Keratinocyte (primary cell): ENCODE measurements at regions not wholly inside any gene's neighbourhood (a gene's known extent, or its start where the extent isn't known, plus 50 kb on each side); places are given as distances from the start of the nearest gene placed in this dataset.

Experiments
- DNase-seq: peaks from one replicate; pipeline ENCODE4 v3.0.0-alpha.2; 2011; ENCODE audit warnings: low read depth, missing footprints, low spot score
- FAIRE-seq: peaks from 2 replicates; lab custom pipeline; 2011; peaks lifted over from hg19 to GRCh38; lab: Jason Lieb, UNC
- H2AFZ ChIP-seq: 2 replicates; pipeline ENCODE4 v1.6.0; 2012; ENCODE audit warnings: low read length, control low read depth, inconsistent platforms; ENCODE audit not compliant: control insufficient read depth
- H3K27ac ChIP-seq: 2 replicates; pipeline ENCODE4 v1.5.1; 2011; ENCODE audit warnings: low read length; ENCODE audit not compliant: control insufficient read depth, insufficient read depth
- H3K27me3 ChIP-seq: 3 replicates; pipeline ENCODE4 v1.6.0; 2011; ENCODE audit warnings: low read length; ENCODE audit not compliant: control insufficient read depth, insufficient read depth; ENCODE audit errors: extremely low read depth
- H3K36me3 ChIP-seq, 2 experiments: 2 replicates in 1 of 2; 3 replicates in 1 of 2; pipeline ENCODE4 v1.5.1; 2011; ENCODE audit warnings: low read length in 2 of 2, mild to moderate bottlenecking in 1 of 2; ENCODE audit not compliant: control insufficient read depth in 2 of 2, insufficient read depth in 2 of 2; ENCODE audit errors: extremely low read depth in 1 of 2
- H3K4me1 ChIP-seq: 3 replicates; pipeline ENCODE4 v1.5.1; 2011; ENCODE audit warnings: low read length; ENCODE audit not compliant: control insufficient read depth, insufficient read depth; ENCODE audit errors: extremely low read depth
- H3K4me2 ChIP-seq: 3 replicates; pipeline ENCODE4 v1.6.0; 2011; ENCODE audit warnings: low read depth, low read length; ENCODE audit not compliant: control insufficient read depth, insufficient read depth; ENCODE audit errors: extremely low read depth
- H3K4me3 ChIP-seq, 3 experiments: fragments of 200-600 bp in 1 of 3; sonication (generic) in 1 of 3; 2 replicates in 2 of 3; 3 replicates in 1 of 3; pipeline ENCODE4 v1.5.1; 2011 to 2016; ENCODE audit warnings: low read length in 3 of 3, mild to moderate bottlenecking in 3 of 3, control low read depth in 2 of 3, inconsistent platforms in 1 of 3, low read depth in 1 of 3, mixed read lengths in 1 of 3, mixed run types in 1 of 3, moderate library complexity in 1 of 3; ENCODE audit not compliant: control insufficient read depth in 2 of 3, insufficient read depth in 2 of 3; ENCODE audit errors: extremely low read depth in 1 of 3
- H3K79me2 ChIP-seq: 2 replicates; pipeline ENCODE4 v1.6.0; 2012; ENCODE audit warnings: low read length; ENCODE audit not compliant: control insufficient read depth, insufficient read depth
- H3K9ac ChIP-seq: 3 replicates; pipeline ENCODE4 v1.6.0; 2011; ENCODE audit warnings: low read length; ENCODE audit not compliant: control insufficient read depth, insufficient read depth; ENCODE audit errors: extremely low read depth
- H3K9me1 ChIP-seq: 3 replicates; pipeline ENCODE4 v1.6.0; 2011; ENCODE audit warnings: low read length; ENCODE audit not compliant: control insufficient read depth, insufficient read depth; ENCODE audit errors: extremely low read depth
- H3K9me3 ChIP-seq: 2 replicates; pipeline ENCODE4 v1.5.1; 2012; ENCODE audit warnings: low read depth, low read length; ENCODE audit not compliant: control insufficient read depth
- H4K20me1 ChIP-seq: 3 replicates; pipeline ENCODE4 v1.6.0; 2011; ENCODE audit warnings: low read length; ENCODE audit not compliant: control insufficient read depth, insufficient read depth; ENCODE audit errors: extremely low read depth
- CTCF ChIP-seq, 3 experiments: IDR thresholded peaks in 1 of 3; conservative IDR thresholded peaks in 1 of 3; optimal IDR thresholded peaks in 1 of 3; 2 replicates in 2 of 3; 3 replicates in 1 of 3; pipeline versions ENCODE3 to v1.5.1; 2011; ENCODE audit warnings: low read length in 3 of 3, mild to moderate bottlenecking in 3 of 3, moderate library complexity in 2 of 3, control low read depth in 1 of 3, inconsistent platforms in 1 of 3; ENCODE audit not compliant: insufficient read depth in 2 of 3; ENCODE audit errors: extremely low read depth in 1 of 3
- EZH2 ChIP-seq: IDR thresholded peaks from one replicate; pipeline ENCODE4 v1.6.1; 2012; ENCODE audit warnings: inconsistent platforms, mild to moderate bottlenecking, low read length, moderate library complexity
- dilution Hi-C: fragments of 300-500 bp; cut with MboI; formaldehyde crosslinking; loops from one replicate; pipeline ENCODE4 v1.7.0; 2020; ENCODE audit warnings: low sequenced_read_pairs; ENCODE audit not compliant: extremely low pct_ligation_motif_present

DNA sequence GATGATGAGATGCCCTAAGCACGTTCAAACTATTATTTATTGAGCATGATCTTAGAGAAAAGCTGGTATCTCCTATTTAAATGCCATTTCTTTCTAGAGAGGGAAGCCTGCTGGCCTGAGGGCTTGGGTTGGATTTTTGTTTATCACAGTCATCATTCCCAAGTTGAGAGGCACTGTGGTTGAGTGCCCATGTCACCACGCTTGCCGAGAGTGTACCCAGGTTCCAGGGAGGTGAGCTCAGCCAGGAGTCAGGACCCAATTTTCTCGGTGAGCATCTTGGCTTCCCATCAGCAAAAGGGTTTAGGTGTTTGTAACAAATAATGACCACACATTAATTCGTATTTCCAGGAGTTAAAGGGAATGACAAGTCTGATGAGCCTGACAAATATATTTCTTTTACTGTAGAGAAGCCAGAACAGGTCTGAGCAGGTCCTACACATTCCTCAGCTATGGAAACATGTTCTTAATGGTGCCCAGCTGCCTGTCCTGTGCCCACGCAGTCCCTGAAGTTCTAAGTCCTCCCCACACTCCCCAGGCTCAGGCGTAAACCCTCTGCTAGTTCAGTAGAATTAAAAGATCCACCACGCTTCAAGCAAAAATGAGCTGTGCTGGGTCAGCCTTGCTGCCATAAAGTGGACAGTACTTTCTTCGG is 258.9 kb upstream of the IRX2 start:
- dilution Hi-C loops = no loop called here
- no peaks in the 10 kb centered on the region for H3K9me1 ChIP-seq
- H3K36me3 ChIP-seq = no peaks in the 10 kb centered on the region
- no peaks in the 10 kb centered on the region for H4K20me1 ChIP-seq
- no peak for TF ChIP-seq EZH2
- no peak for TF ChIP-seq CTCF (optimal IDR thresholded peaks at IDR 0.05 in 1 of 3, IDR thresholded peaks at IDR 0.05 in 1 of 3, conservative IDR thresholded peaks at IDR 0.05 in 1 of 3; ENCODE audit: extremely low read depth in 1 of 3, insufficient read depth in 2 of 3, low read length in 3 of 3)
- H3K9me3 ChIP-seq = no peaks in the 10 kb centered on the region
- peak overlapping the region; percentile 30 for H2AFZ ChIP-seq
- H3K9ac ChIP-seq = no peak overlapping the region
- no peak overlapping the region for H3K4me3 ChIP-seq
- no peaks in the 10 kb centered on the region for H3K27me3 ChIP-seq
- no peak overlapping the region for H3K27ac ChIP-seq
- no peak for FAIRE-seq
- peaks cover 3% of the 10 kb centered on the region for H3K4me1 ChIP-seq
- no peak overlapping the region for H3K4me2 ChIP-seq
- DNase-seq = peak; percentile 11
- no peaks in the 10 kb centered on the region for H3K79me2 ChIP-seq

- Histone ChIP-seq H3K9me3 (no peaks in the 10 kb centered on the region), H3K36me3 (no peaks in the 10 kb centered on the region), H3K9ac (no peak overlapping the region), H2AFZ (no peak overlapping the region), H3K4me2 (no peak overlapping the region), H4K20me1 (no peaks in the 10 kb centered on the region), H3K27me3 (no peaks in the 10 kb centered on the region), H3K79me2 (no peaks in the 10 kb centered on the region), H3K4me1 (peaks cover 3% of the 10 kb centered on the region), H3K27ac (no peak overlapping the region), H3K9me1 (no peaks in the 10 kb centered on the region), H3K4me3 (no peak overlapping the region)
- DNase-seq (no peak), FAIRE-seq (no peak)
- dilution Hi-C loops = no loop called here
- no peak for TF ChIP-seq EZH2
- no peak for TF ChIP-seq CTCF (optimal IDR thresholded peaks at IDR 0.05 in 1 of 3, IDR thresholded peaks at IDR 0.05 in 1 of 3, conservative IDR thresholded peaks at IDR 0.05 in 1 of 3; ENCODE audit: extremely low read depth in 1 of 3, insufficient read depth in 2 of 3, low read length in 3 of 3)
Observed at GRCh38 chr5:3009605-3010004, 258.1 kb upstream of the IRX2 start.
